SU-DHL-6 (cell line): ENCODE measurements at regions not wholly inside any gene's neighbourhood (a gene's known extent, or its start where the extent isn't known, plus 50 kb on each side); places are given as distances from the start of the nearest gene placed in this dataset.

ENCODE experiments used
- H2AFZ ChIP-seq: fragments of 200-600 bp; sonication (generic); 2 replicates; pipeline ENCODE4 v1.6.1; 2014; ENCODE audit warnings: low read depth, mild to moderate bottlenecking, moderate library complexity, mixed read lengths, antibody characterized with exemption, low read length; ENCODE audit not compliant: severe bottlenecking
- H3F3A ChIP-seq: fragments of 200-600 bp; shearing (Covaris generic); 2 replicates; pipeline ENCODE4 v1.6.0; 2016; ENCODE audit warnings: antibody characterized with exemption, mild to moderate bottlenecking; ENCODE audit not compliant: insufficient read depth
- H3K27ac ChIP-seq: fragments of 200-600 bp; sonication (generic); 2 replicates; pipeline ENCODE4 v1.5.1; 2016; ENCODE audit warnings: low read depth, mild to moderate bottlenecking, low read length, moderate library complexity, mixed read lengths
- H3K27me3 ChIP-seq: fragments of 200-600 bp; sonication (generic), shearing (Covaris generic); 2 replicates; pipeline ENCODE4 v1.6.0; 2014; ENCODE audit warnings: mild to moderate bottlenecking, low read length
- H3K36me3 ChIP-seq: fragments of 200-600 bp; sonication (generic); 2 replicates; pipeline ENCODE4 v1.6.1; 2014; ENCODE audit warnings: mild to moderate bottlenecking, low read length, mixed read lengths
- H3K4me2 ChIP-seq: fragments of 300-600, 200-600 bp; shearing (Covaris generic), sonication (generic); 2 replicates; pipeline ENCODE4 v1.6.0; 2014; ENCODE audit warnings: low read length, low read depth, mild to moderate bottlenecking; ENCODE audit not compliant: poor library complexity, severe bottlenecking
- H3K4me3 ChIP-seq: fragments of 200-600 bp; sonication (generic); 2 replicates; pipeline ENCODE4 v1.5.1; 2014; ENCODE audit warnings: antibody characterized with exemption, low read length, mild to moderate bottlenecking, mixed read lengths; ENCODE audit not compliant: insufficient read depth, poor library complexity, severe bottlenecking
- H3K79me2 ChIP-seq: fragments of 200-600 bp; sonication (generic); 2 replicates; pipeline ENCODE4 v1.6.1; 2014; ENCODE audit warnings: mild to moderate bottlenecking, low read length, moderate library complexity; ENCODE audit not compliant: insufficient read depth
- H3K9ac ChIP-seq: fragments of 200-600 bp; sonication (generic); 2 replicates; pipeline ENCODE4 v1.7.0; 2014; ENCODE audit warnings: mild to moderate bottlenecking, low read length
- H3K9me2 ChIP-seq: fragments of 200-600 bp; sonication (generic); replicated peaks from 2 replicates; pipeline ENCODE4 v1.6.1; 2014; ENCODE audit warnings: low read length; ENCODE audit not compliant: insufficient read depth
- H3K9me3 ChIP-seq: fragments of 200-600 bp; sonication (generic); 2 replicates; pipeline ENCODE4 v1.6.1; 2014; ENCODE audit warnings: low read length, mixed read lengths; ENCODE audit not compliant: insufficient read depth
- H4K20me1 ChIP-seq: fragments of 200-600 bp; sonication (generic); 2 replicates; pipeline ENCODE4 v1.6.1; 2014; ENCODE audit warnings: low read depth, mild to moderate bottlenecking, antibody characterized with exemption, low read length, moderate library complexity, mixed read lengths
- CTCF ChIP-seq: fragments of 200-600 bp; sonication (generic); IDR thresholded peaks from one replicate; pipeline ENCODE4 v1.5.1; 2017; ENCODE audit warnings: antibody characterized with exemption, mild to moderate bottlenecking, low read length, moderate library complexity; ENCODE audit not compliant: insufficient read depth, poor library complexity, severe bottlenecking
- EZH2phosphoT487 ChIP-seq: fragments of 200-600 bp; sonication (generic), shearing (Covaris generic); conservative IDR thresholded peaks from 2 replicates; pipeline ENCODE4 v1.6.1; 2018; ENCODE audit warnings: mild to moderate bottlenecking, antibody characterized with exemption, low read length, moderate library complexity, mixed read lengths

- Histone ChIP-seq H3K9me3 (no peaks in the 10 kb centered on the region), H4K20me1 (no peaks in the 10 kb centered on the region), H3K36me3 (no peaks in the 10 kb centered on the region), H3K27ac (no peak overlapping the region), H3F3A (no peaks in the 10 kb centered on the region), H3K4me3 (no peak overlapping the region), H2AFZ (no peak overlapping the region), H3K79me2 (no peaks in the 10 kb centered on the region), H3K4me2 (no peak overlapping the region), H3K27me3 (no peaks in the 10 kb centered on the region), H3K9me2 (no peaks in the 10 kb centered on the region), H3K9ac (no peak overlapping the region)
- no peak for TF ChIP-seq CTCF
- TF ChIP-seq EZH2phosphoT487 = no peak
These were observed 75.1 kb upstream of the RAI14 start for GRCh38 chr5:34580983-34581382.

GRCh38 chr5:34582371-34582770 is 73.8 kb upstream of the RAI14 start:
- Histone ChIP-seq H3K4me3 (no peak overlapping the region), H3K27ac (no peak overlapping the region), H3F3A (no peaks in the 10 kb centered on the region), H4K20me1 (no peaks in the 10 kb centered on the region), H2AFZ (no peak overlapping the region), H3K36me3 (no peaks in the 10 kb centered on the region), H3K27me3 (no peaks in the 10 kb centered on the region), H3K79me2 (no peaks in the 10 kb centered on the region), H3K9ac (no peak overlapping the region), H3K4me2 (no peak overlapping the region), H3K9me2 (no peaks in the 10 kb centered on the region), H3K9me3 (no peaks in the 10 kb centered on the region)
- no peak for TF ChIP-seq EZH2phosphoT487
- no peak for TF ChIP-seq CTCF

GRCh38 chr5:34583167-34583566 is 73.0 kb upstream of the RAI14 start:
- Histone ChIP-seq H3K9me2 (no peaks in the 10 kb centered on the region), H3K4me2 (no peak overlapping the region), H3F3A (no peaks in the 10 kb centered on the region), H3K36me3 (no peaks in the 10 kb centered on the region), H3K9ac (no peak overlapping the region), H3K4me3 (no peak overlapping the region), H3K27me3 (no peaks in the 10 kb centered on the region), H3K27ac (no peak overlapping the region), H3K9me3 (no peaks in the 10 kb centered on the region), H3K79me2 (no peaks in the 10 kb centered on the region), H4K20me1 (no peaks in the 10 kb centered on the region), H2AFZ (no peak overlapping the region)
- no peak for TF ChIP-seq CTCF
- no peak for TF ChIP-seq EZH2phosphoT487

- H3K9me3 ChIP-seq = no peaks in the 10 kb centered on the region
- H3K4me3 ChIP-seq = no peak overlapping the region
- H3K9ac ChIP-seq = no peak overlapping the region
- H3K4me2 ChIP-seq = no peak overlapping the region
- no peaks in the 10 kb centered on the region for H3K36me3 ChIP-seq
- no peak overlapping the region for H3K27ac ChIP-seq
- no peaks in the 10 kb centered on the region for H4K20me1 ChIP-seq
- H3K9me2 ChIP-seq = no peaks in the 10 kb centered on the region
- no peaks in the 10 kb centered on the region for H3F3A ChIP-seq
- no peaks in the 10 kb centered on the region for H3K79me2 ChIP-seq
- H2AFZ ChIP-seq = no peak overlapping the region
- H3K27me3 ChIP-seq = no peaks in the 10 kb centered on the region
- no peak for TF ChIP-seq CTCF
- TF ChIP-seq EZH2phosphoT487 = no peak
These were observed 72.0 kb upstream of the RAI14 start for GRCh38 chr5:34584165-34584564.
